GM12875 (cell line): ENCODE measurements at regions not wholly inside any gene's neighbourhood (a gene's known extent, or its start where the extent isn't known, plus 50 kb on each side); places are given as distances from the start of the nearest gene placed in this dataset.

Source experiments
- H3K4me3 ChIP-seq: one replicate; pipeline ENCODE4 v1.5.1; 2011; ENCODE audit warnings: low read depth, low read length, control low read depth
- CTCF ChIP-seq: IDR thresholded peaks from 2 replicates; pipeline ENCODE4 v1.5.1; 2011; ENCODE audit warnings: low read depth, mild to moderate bottlenecking, control low read depth, inconsistent platforms, low read length, moderate library complexity, borderline replicate concordance; ENCODE audit not compliant: insufficient read depth

GRCh38 chr2:81894451-81894990 lies 1590.0 kb upstream of the LRRTM1 start:
- no peak for TF ChIP-seq CTCF
- H3K4me3 ChIP-seq = no peak overlapping the region

GRCh38 chr2:81876624-81877023 lies 1572.1 kb upstream of the LRRTM1 start:
- TF ChIP-seq CTCF = no peak
- no peak overlapping the region for H3K4me3 ChIP-seq

- no peak for TF ChIP-seq CTCF
- no peak overlapping the region for H3K4me3 ChIP-seq
These were observed 1567.5 kb upstream of the LRRTM1 start for GRCh38 chr2:81872006-81872405.

GRCh38 chr2:81870119-81870518 lies 1565.6 kb upstream of the LRRTM1 start:
- no peak for TF ChIP-seq CTCF
- no peak overlapping the region for H3K4me3 ChIP-seq

GRCh38 chr2:81858998-81859397 lies 1554.4 kb upstream of the LRRTM1 start:
- no peak for TF ChIP-seq CTCF
- no peak overlapping the region for H3K4me3 ChIP-seq

- TF ChIP-seq CTCF = no peak
- no peak overlapping the region for H3K4me3 ChIP-seq
These were observed 1548.8 kb upstream of the LRRTM1 start for GRCh38 chr2:81853341-81853740.

GRCh38 chr2:81852651-81853050 lies 1548.1 kb upstream of the LRRTM1 start:
- no peak for TF ChIP-seq CTCF

More at GRCh38 chr2:81852651-81853050, 1548.1 kb upstream of the LRRTM1 start:
- H3K4me3 ChIP-seq = no peak overlapping the region
